ENCODE measurements at regions not wholly inside any gene's neighbourhood (a gene's known extent, or its start where the extent isn't known, plus 50 kb on each side); places are given as distances from the start of the nearest gene placed in this dataset.
A peak's percentile ranks its signal among the peaks of the same experiment; 100 is the strongest.
"Not testable (repeated sequence)": the region's sequence is repeated elsewhere in the genome, so short reads cannot be mapped to it uniquely, and the experiment has no call there.

DNA sequence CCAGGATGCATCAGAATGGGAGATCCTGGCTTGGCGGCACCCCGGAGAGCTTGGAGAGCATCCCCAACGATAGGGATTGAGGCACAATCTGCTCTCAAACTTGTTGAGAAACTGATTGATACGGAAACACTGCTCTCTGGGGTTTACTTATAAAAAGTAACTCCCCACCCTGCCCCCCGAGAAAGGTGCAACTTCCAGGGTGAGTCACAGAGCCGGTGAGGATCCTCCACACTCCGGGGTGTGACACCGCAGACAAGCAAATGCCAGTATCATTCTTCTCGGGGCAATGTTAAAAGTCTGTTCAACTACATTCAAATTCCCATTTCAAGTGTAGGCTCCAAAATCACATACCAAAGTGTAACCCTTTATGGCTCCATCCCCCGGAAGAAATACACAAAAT is 84.4 kb upstream of the MLN start:
- H3K36me3 ChIP-seq (ENCODE audit: control insufficient read depth, insufficient read depth, low read length) = no peaks in the 10 kb centered on the region
- H3K4me3 ChIP-seq (ENCODE audit: low read depth, low read length) = no peak overlapping the region
- FAIRE-seq (no peak), DNase-seq (ENCODE audit: low read depth) (no peak)
- TF ChIP-seq, protein P1, sequence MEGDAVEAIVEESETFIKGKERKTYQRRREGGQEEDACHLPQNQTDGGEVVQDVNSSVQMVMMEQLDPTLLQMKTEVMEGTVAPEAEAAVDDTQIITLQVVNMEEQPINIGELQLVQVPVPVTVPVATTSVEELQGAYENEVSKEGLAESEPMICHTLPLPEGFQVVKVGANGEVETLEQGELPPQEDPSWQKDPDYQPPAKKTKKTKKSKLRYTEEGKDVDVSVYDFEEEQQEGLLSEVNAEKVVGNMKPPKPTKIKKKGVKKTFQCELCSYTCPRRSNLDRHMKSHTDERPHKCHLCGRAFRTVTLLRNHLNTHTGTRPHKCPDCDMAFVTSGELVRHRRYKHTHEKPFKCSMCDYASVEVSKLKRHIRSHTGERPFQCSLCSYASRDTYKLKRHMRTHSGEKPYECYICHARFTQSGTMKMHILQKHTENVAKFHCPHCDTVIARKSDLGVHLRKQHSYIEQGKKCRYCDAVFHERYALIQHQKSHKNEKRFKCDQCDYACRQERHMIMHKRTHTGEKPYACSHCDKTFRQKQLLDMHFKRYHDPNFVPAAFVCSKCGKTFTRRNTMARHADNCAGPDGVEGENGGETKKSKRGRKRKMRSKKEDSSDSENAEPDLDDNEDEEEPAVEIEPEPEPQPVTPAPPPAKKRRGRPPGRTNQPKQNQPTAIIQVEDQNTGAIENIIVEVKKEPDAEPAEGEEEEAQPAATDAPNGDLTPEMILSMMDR (IDR thresholded peaks at IDR 0.05; ENCODE audit: insufficient read depth, low read length, severe bottlenecking) = no peak
- peaks cover 2% of the 10 kb centered on the region for H3K27me3 ChIP-seq (ENCODE audit: control insufficient read depth, insufficient read depth, low read length)

GRCh38 chr6:33886673-33887144 is 82.9 kb upstream of the MLN start:
- H3K36me3 ChIP-seq (ENCODE audit: control insufficient read depth, insufficient read depth, low read length) = no peaks in the 10 kb centered on the region
- peak; percentile 13 for DNase-seq (ENCODE audit: low read depth)
- peak; percentile 84 for FAIRE-seq

DNA sequence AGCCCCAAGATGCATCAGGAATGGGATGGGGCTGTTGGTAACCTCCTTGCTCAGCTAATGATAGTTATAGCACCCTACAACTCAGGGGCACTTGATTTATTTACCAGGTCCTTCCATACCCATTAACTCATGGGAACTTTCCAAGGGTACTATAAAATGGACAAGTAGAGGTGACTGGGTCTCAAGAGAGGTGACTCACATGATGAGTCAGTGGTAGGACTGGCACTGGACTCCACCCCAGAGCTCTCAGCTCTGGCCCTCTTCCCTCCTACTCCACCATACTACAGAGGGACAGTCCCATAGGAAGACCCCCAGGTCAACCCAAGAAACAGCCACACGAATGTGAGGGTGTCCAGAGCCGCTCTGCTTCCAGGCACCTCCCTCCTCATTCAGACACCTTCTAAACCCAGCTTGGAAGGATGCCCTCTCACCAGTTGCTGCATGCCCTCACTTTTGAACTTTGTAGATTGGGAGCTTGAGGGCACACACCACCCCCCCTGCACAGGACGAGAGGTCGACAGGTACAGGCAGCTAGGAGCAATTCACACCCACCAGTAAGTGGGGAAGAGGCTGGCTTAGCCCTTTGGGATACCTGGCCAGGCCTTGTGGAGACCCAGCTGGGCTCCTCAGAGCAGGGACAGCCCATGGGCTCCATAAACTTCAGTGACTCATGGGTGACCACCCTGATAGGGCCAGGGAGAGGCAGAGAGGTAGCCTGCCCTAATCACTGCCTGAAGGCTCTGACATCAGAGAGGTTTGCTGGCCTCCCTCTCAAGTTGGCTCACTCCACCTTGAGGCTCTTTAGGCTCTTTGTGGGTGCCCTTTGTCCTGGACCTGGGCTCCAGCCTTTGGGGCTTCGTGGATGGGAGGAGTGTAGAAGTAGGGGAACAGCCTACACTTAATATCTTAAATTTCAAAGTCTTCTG is 81.6 kb upstream of the MLN start:
- FAIRE-seq (no peak), DNase-seq (ENCODE audit: low read depth) (peak; percentile 69)
- TF ChIP-seq, protein P1 (IDR thresholded peaks at IDR 0.05; ENCODE audit: insufficient read depth, low read length, severe bottlenecking) = no peak
- no peaks in the 10 kb centered on the region for H3K27me3 ChIP-seq (ENCODE audit: control insufficient read depth, insufficient read depth, low read length)
- no peaks in the 10 kb centered on the region for H3K36me3 ChIP-seq (ENCODE audit: control insufficient read depth, insufficient read depth, low read length)
- H3K4me3 ChIP-seq (ENCODE audit: low read depth, low read length) = no peak overlapping the region

More at GRCh38 chr6:33886673-33887144, 82.9 kb upstream of the MLN start:
- TF ChIP-seq, protein P1 (IDR thresholded peaks at IDR 0.05; ENCODE audit: insufficient read depth, low read length, severe bottlenecking) = no peak
- Histone ChIP-seq H3K27me3 (ENCODE audit: control insufficient read depth, insufficient read depth, low read length) (no peaks in the 10 kb centered on the region), H3K4me3 (ENCODE audit: low read depth, low read length) (no peak overlapping the region)

GRCh38 chr6:33883621-33884020 is 79.8 kb upstream of the MLN start:
- H3K27me3 ChIP-seq (ENCODE audit: control insufficient read depth, insufficient read depth, low read length); H3K4me3 ChIP-seq (ENCODE audit: low read depth, low read length); FAIRE-seq; H3K36me3 ChIP-seq (ENCODE audit: control insufficient read depth, insufficient read depth, low read length); DNase-seq (ENCODE audit: low read depth): not testable (repeated sequence)

- Histone ChIP-seq H3K36me3 (ENCODE audit: control insufficient read depth, insufficient read depth, low read length) (no peaks in the 10 kb centered on the region), H3K27me3 (ENCODE audit: control insufficient read depth, insufficient read depth, low read length) (no peaks in the 10 kb centered on the region), H3K4me3 (ENCODE audit: low read depth, low read length) (no peak overlapping the region)
- DNase-seq (ENCODE audit: low read depth) = peak; percentile 15
- no peak for FAIRE-seq
- TF ChIP-seq, protein P1 (IDR thresholded peaks at IDR 0.05; ENCODE audit: insufficient read depth, low read length, severe bottlenecking) = no peak
Measured at GRCh38 chr6:33882154-33882553, 78.4 kb upstream of the MLN start.

DNA sequence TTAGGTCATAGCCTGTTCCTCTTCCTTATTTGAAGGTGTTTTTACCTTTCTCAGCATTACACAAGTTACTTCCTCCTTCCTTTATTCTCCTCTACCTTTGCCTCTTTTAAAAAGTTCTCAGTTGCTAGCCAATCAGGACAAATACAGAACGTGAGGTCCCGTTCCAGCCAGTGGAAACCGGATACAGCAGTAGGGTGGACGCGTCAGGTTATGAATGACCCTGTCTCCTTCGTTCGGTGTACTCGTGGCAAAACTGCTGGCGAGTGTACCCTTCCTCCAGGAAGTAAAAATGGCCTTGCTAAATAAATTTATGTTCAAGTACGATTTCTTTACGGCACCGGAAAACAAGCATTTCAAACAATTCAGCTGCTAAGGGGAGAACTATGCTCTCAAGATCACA is 77.0 kb upstream of the MLN start:
- TF ChIP-seq, protein P1 (IDR thresholded peaks at IDR 0.05; ENCODE audit: insufficient read depth, low read length, severe bottlenecking) = no peak
- H3K4me3 ChIP-seq (ENCODE audit: low read depth, low read length) = no peak overlapping the region
- no peaks in the 10 kb centered on the region for H3K27me3 ChIP-seq (ENCODE audit: control insufficient read depth, insufficient read depth, low read length)
- DNase-seq (ENCODE audit: low read depth) = peak; percentile 18
- FAIRE-seq = no peak
- H3K36me3 ChIP-seq (ENCODE audit: control insufficient read depth, insufficient read depth, low read length) = no peaks in the 10 kb centered on the region

All from bronchial epithelial cell (primary cell).